IMR-90 (cell line): ENCODE measurements at regions not wholly inside any gene's neighbourhood (a gene's known extent, or its start where the extent isn't known, plus 50 kb on each side); places are given as distances from the start of the nearest gene placed in this dataset.

Source experiments
- ATAC-seq: fragments of 200-7000 bp; cut with Tn5 transposase; 2 replicates; pipeline ENCODE4 v1.9.1; 2020; ENCODE audit warnings: low read depth, mild to moderate bottlenecking, moderate library complexity
- BruUV-seq: library from RNA; stranded (reverse); fragments of 400-500 nt; replicated peaks from 2 replicates; lab custom pipeline; 2021; lab: Mats Ljungman, UMichigan
- CTCF ChIA-PET: fragments of 300-600 bp; formaldehyde crosslinking; extraction: SDS; loops from one replicate; lab custom pipeline; 2021; ENCODE audit warnings: antibody characterized with exemption; lab: Yijun Ruan, JAX
- POLR2A ChIA-PET: fragments of 300-600 bp; sonication (Branson Sonifier 250); formaldehyde crosslinking; loops from one replicate; lab custom pipeline; 2022; ENCODE audit warnings: antibody characterized with exemption; ENCODE audit not compliant: unreplicated experiment; lab: Charles Lee
- DNase-seq: peaks from one replicate; pipeline ENCODE4 v3.0.0; 2013
- H2AFZ ChIP-seq: replicated peaks from 2 replicates; pipeline ENCODE3; 2013; ENCODE audit warnings: low read length, mild to moderate bottlenecking; ENCODE audit not compliant: poor library complexity
- H2AK5ac ChIP-seq: 2 replicates; pipeline ENCODE4 v1.6.1; 2013; ENCODE audit warnings: low read depth, low read length, inconsistent platforms
- H2AK9ac ChIP-seq: replicated peaks from 2 replicates; pipeline ENCODE3; 2013; ENCODE audit warnings: mild to moderate bottlenecking, low read depth, low read length, moderate library complexity; ENCODE audit not compliant: poor library complexity
- H2BK120ac ChIP-seq: 2 replicates; pipeline ENCODE4 v1.6.1; 2013; ENCODE audit warnings: low read depth, low read length, inconsistent platforms
- H2BK15ac ChIP-seq: 3 replicates; pipeline ENCODE4 v1.6.1; 2013; ENCODE audit warnings: low read depth, low read length, inconsistent platforms
- H2BK20ac ChIP-seq: 2 replicates; pipeline ENCODE4 v1.6.1; 2013; ENCODE audit warnings: low read depth, mild to moderate bottlenecking, inconsistent platforms, low read length, moderate library complexity
- H2BK5ac ChIP-seq: 2 replicates; pipeline ENCODE4 v1.6.1; 2013; ENCODE audit warnings: mild to moderate bottlenecking, low read depth, low read length, inconsistent platforms; ENCODE audit not compliant: poor library complexity, severe bottlenecking
- H3K14ac ChIP-seq: replicated peaks from 2 replicates; pipeline ENCODE4 v1.6.1; 2013; ENCODE audit warnings: low read depth, low read length, inconsistent platforms
- H3K18ac ChIP-seq: 2 replicates; pipeline ENCODE4 v1.6.1; 2013; ENCODE audit warnings: low read depth, low read length, control low read depth
- H3K23ac ChIP-seq: 2 replicates; pipeline ENCODE4 v1.6.1; 2013; ENCODE audit warnings: low read depth, low read length, inconsistent platforms
- H3K27ac ChIP-seq: 2 replicates; pipeline ENCODE4 v1.5.1; 2013; ENCODE audit warnings: mild to moderate bottlenecking, control low read depth, low read length; ENCODE audit not compliant: insufficient read depth
- H3K27me3 ChIP-seq: 2 replicates; pipeline ENCODE4 v1.6.1; 2013; ENCODE audit warnings: low read length; ENCODE audit not compliant: control insufficient read depth, insufficient read depth
- H3K36me3 ChIP-seq: 2 replicates; pipeline ENCODE4 v1.6.1; 2013; ENCODE audit warnings: low read length, mixed read lengths; ENCODE audit not compliant: control insufficient read depth, insufficient read depth
- H3K4ac ChIP-seq: 2 replicates; pipeline ENCODE4 v1.6.1; 2013; ENCODE audit warnings: low read depth, low read length, inconsistent platforms
- H3K4me1 ChIP-seq: 2 replicates; pipeline ENCODE4 v1.6.1; 2013; ENCODE audit warnings: low read length, mixed read lengths; ENCODE audit not compliant: control insufficient read depth, insufficient read depth
- H3K4me2 ChIP-seq: 2 replicates; pipeline ENCODE4 v1.6.1; 2013; ENCODE audit warnings: low read depth, mild to moderate bottlenecking, control low read depth, low read length, moderate library complexity
- H3K4me3 ChIP-seq: 2 replicates; pipeline ENCODE4 v1.5.1; 2013; ENCODE audit warnings: low read depth, mild to moderate bottlenecking, control low read depth, low read length, moderate library complexity; ENCODE audit not compliant: insufficient read depth
- H3K56ac ChIP-seq: 2 replicates; pipeline ENCODE4 v1.6.1; 2013; ENCODE audit warnings: low read length, inconsistent platforms; ENCODE audit not compliant: insufficient read depth; ENCODE audit errors: extremely low read depth
- H3K79me1 ChIP-seq, 2 experiments: 2 replicates each; pipeline ENCODE4 v1.6.1; 2013; ENCODE audit warnings: low read length in 2 of 2, inconsistent platforms in 1 of 2, low read depth in 1 of 2
- H3K9ac ChIP-seq: 2 replicates; pipeline ENCODE4 v1.6.1; 2013; ENCODE audit warnings: low read depth, low read length, control low read depth
- H3K9me1 ChIP-seq: 2 replicates; pipeline ENCODE4 v1.6.1; 2013; ENCODE audit warnings: low read length, inconsistent platforms; ENCODE audit not compliant: insufficient read depth
- H3K9me3 ChIP-seq: 2 replicates; pipeline ENCODE4 v1.6.1; 2013; ENCODE audit warnings: low read length; ENCODE audit not compliant: control insufficient read depth, insufficient read depth
- H4K20me1 ChIP-seq: 2 replicates; pipeline ENCODE4 v1.6.1; 2013; ENCODE audit warnings: low read length, inconsistent platforms; ENCODE audit not compliant: insufficient read depth
- H4K5ac ChIP-seq: 2 replicates; pipeline ENCODE4 v1.6.1; 2013; ENCODE audit warnings: mild to moderate bottlenecking, low read depth, low read length, control low read depth
- H4K8ac ChIP-seq, 2 experiments: 2 replicates each; pipeline ENCODE4 v1.6.1; 2013; ENCODE audit warnings: low read depth in 2 of 2, low read length in 2 of 2, control low read depth in 1 of 2, inconsistent platforms in 1 of 2
- H4K91ac ChIP-seq: 2 replicates; pipeline ENCODE4 v1.6.1; 2013; ENCODE audit warnings: low read depth, low read length, inconsistent platforms; ENCODE audit not compliant: insufficient read depth
- BHLHE40 ChIP-seq: fragments of 150-350 bp; IDR thresholded peaks from 2 replicates; pipeline ENCODE4 v1.6.1; 2016; ENCODE audit warnings: mild to moderate bottlenecking, low read depth, low read length
- CHD1 ChIP-seq: IDR thresholded peaks from 2 replicates; pipeline ENCODE4 v1.6.1; 2012; ENCODE audit warnings: low read depth, low read length, improper control_type of control experiment
- ELK1 ChIP-seq: fragments of 150-350 bp; IDR thresholded peaks from 2 replicates; pipeline ENCODE4 v1.6.1; 2016; ENCODE audit warnings: low read depth, mild to moderate bottlenecking, low read length, moderate library complexity, borderline replicate concordance
- FOS ChIP-seq: fragments of 150-350 bp; IDR thresholded peaks from 2 replicates; pipeline ENCODE4 v1.6.1; 2016; ENCODE audit warnings: low read depth, low read length
- MAFK ChIP-seq: IDR thresholded peaks from 2 replicates; pipeline ENCODE4 v1.6.1; 2012; ENCODE audit warnings: low read depth, low read length, improper control_type of control experiment
- MXI1 ChIP-seq: IDR thresholded peaks from 2 replicates; pipeline ENCODE4 v1.6.1; 2012; ENCODE audit warnings: low read depth, mild to moderate bottlenecking, low read length, moderate library complexity, borderline replicate concordance
- POLR2A ChIP-seq: IDR thresholded peaks from 2 replicates; pipeline ENCODE4 v1.6.1; 2012; ENCODE audit warnings: mild to moderate bottlenecking, low read depth, low read length
- RCOR1 ChIP-seq: IDR thresholded peaks from 2 replicates; pipeline ENCODE4 v1.6.1; 2012; ENCODE audit warnings: mild to moderate bottlenecking, low read length, improper control_type of control experiment; ENCODE audit not compliant: insufficient replicate concordance
- SMC3 ChIP-seq: fragments of 150-350 bp; IDR thresholded peaks from 2 replicates; pipeline ENCODE4 v1.6.1; 2016; ENCODE audit warnings: low read depth, mild to moderate bottlenecking, antibody characterized with exemption, low read length, moderate library complexity
- WGBS, 2 experiments: methylation state at CpG; one replicate each; pipeline versions ENCODE4 v1.1.5 to v1.1.7; 2013; ENCODE audit warnings: missing lambda C conversion rate in 2 of 2; ENCODE audit not compliant: insufficient read length in 1 of 2; ENCODE audit errors: extremely low coverage in 2 of 2; 5-methylcytosine and 5-hydroxymethylcytosine counted together
- dilution Hi-C: fragments of 300-500 bp; cut with HindIII; formaldehyde crosslinking; loops from one replicate; pipeline ENCODE4 v1.14.3; 2018; ENCODE audit warnings: low sequenced_read_pairs; ENCODE audit not compliant: unreplicated experiment
- in situ Hi-C: fragments of 300-500 bp; cut with MboI; formaldehyde crosslinking; loops from 3 replicates; pipeline ENCODE4 v1.14.3; 2019; ENCODE audit warnings: low sequenced_read_pairs, inconsistent platforms, mixed read lengths
- intact Hi-C: fragments of 100-400 bp; cut with micrococcal nuclease; formaldehyde crosslinking; loops from 2 replicates; pipeline ENCODE4 v1.10.0; 2022
- TF ChIP-seq, protein P1 (sequence below): fragments of 150-350 bp; IDR thresholded peaks from 2 replicates; pipeline ENCODE4 v1.6.1; 2017; ENCODE audit warnings: mild to moderate bottlenecking, antibody characterized with exemption, low read length, low read depth
- TF ChIP-seq, protein P2 (sequence below): conservative IDR thresholded peaks from 2 replicates; pipeline ENCODE4 v1.5.1; 2012; ENCODE audit warnings: mild to moderate bottlenecking, low read depth, low read length, improper control_type of control experiment

DNA sequence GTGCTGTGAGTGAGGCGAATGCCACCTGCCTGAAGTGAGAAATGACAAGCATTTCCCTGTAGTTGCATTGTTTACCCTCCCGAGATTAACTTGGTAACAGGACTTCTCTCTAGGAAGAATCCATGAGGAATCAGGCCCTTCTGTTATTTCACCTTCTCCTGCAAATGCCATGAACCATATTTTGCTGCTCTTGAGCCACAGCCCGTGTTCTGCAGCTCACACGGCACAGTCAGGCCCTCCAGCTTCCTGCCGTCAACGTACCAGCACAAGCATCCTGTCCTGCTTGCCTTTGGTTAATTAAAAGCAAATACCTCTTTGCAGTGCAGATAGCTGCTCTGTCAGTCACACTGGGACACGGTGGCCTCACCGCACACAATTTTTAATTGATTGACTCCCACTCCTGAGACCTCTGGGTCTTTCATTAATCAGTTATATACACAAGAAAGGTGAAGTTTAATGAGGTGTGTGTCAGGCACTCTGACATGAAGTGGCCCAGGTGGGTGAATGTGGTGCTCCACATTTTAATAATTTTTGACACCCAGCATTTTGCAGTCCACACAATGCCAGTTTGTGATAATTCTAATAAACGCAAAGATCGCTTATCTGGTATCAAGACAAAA lies 95.3 kb upstream of the ASB18 start:
- no peak overlapping the region for H3K4ac ChIP-seq
- no peak overlapping the region for H3K4me2 ChIP-seq
- TF ChIP-seq, protein P1, sequence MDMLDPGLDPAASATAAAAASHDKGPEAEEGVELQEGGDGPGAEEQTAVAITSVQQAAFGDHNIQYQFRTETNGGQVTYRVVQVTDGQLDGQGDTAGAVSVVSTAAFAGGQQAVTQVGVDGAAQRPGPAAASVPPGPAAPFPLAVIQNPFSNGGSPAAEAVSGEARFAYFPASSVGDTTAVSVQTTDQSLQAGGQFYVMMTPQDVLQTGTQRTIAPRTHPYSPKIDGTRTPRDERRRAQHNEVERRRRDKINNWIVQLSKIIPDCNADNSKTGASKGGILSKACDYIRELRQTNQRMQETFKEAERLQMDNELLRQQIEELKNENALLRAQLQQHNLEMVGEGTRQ, result no peak
- TF ChIP-seq CHD1 (no peak), MXI1 (no peak), POLR2A (no peak), RCOR1 (no peak), FOS (no peak), BHLHE40 (no peak), SMC3 (no peak), MAFK (no peak), ELK1 (no peak)
- TF ChIP-seq, protein P2, sequence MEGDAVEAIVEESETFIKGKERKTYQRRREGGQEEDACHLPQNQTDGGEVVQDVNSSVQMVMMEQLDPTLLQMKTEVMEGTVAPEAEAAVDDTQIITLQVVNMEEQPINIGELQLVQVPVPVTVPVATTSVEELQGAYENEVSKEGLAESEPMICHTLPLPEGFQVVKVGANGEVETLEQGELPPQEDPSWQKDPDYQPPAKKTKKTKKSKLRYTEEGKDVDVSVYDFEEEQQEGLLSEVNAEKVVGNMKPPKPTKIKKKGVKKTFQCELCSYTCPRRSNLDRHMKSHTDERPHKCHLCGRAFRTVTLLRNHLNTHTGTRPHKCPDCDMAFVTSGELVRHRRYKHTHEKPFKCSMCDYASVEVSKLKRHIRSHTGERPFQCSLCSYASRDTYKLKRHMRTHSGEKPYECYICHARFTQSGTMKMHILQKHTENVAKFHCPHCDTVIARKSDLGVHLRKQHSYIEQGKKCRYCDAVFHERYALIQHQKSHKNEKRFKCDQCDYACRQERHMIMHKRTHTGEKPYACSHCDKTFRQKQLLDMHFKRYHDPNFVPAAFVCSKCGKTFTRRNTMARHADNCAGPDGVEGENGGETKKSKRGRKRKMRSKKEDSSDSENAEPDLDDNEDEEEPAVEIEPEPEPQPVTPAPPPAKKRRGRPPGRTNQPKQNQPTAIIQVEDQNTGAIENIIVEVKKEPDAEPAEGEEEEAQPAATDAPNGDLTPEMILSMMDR, result no peak
- H3K27ac ChIP-seq, result no peak overlapping the region
- ATAC-seq (no peak), DNase-seq (no peak)
- H3K27me3 ChIP-seq, result peaks cover 2% of the 10 kb centered on the region
- intact Hi-C loops, result no loop called here
- BruUV-seq, result no TSS peak
- ChIA-PET CTCF (no interaction called here), POLR2A (no interaction called here)
- H3K4me1 ChIP-seq, result no peaks in the 10 kb centered on the region
- no peak overlapping the region for H2AK5ac ChIP-seq
- H3K79me1 ChIP-seq, result no peaks in the 10 kb centered on the region
- H4K20me1 ChIP-seq, result no peaks in the 10 kb centered on the region
- WGBS, 2 experiments, result 28% methylated on average over 5 of the region's 10 CpGs; no CpG with 5 or more reads in 1 of the 2 experiments
- H2BK15ac ChIP-seq, result no peak overlapping the region
- no peak overlapping the region for H3K9ac ChIP-seq
- no peak overlapping the region for H3K23ac ChIP-seq
- H3K36me3 ChIP-seq, result no peaks in the 10 kb centered on the region
- H4K91ac ChIP-seq, result no peak overlapping the region
- no peak overlapping the region for H2AFZ ChIP-seq
- H3K4me3 ChIP-seq, result no peak overlapping the region
- no peak overlapping the region for H4K8ac ChIP-seq
- no peak overlapping the region for H3K14ac ChIP-seq
- dilution Hi-C loops, result no loop called here
- H2BK120ac ChIP-seq, result no peak overlapping the region
- H2BK20ac ChIP-seq, result no peak overlapping the region
- H3K56ac ChIP-seq, result no peak overlapping the region
- no peak overlapping the region for H2AK9ac ChIP-seq
- no peak overlapping the region for H3K18ac ChIP-seq
- H4K5ac ChIP-seq, result no peak overlapping the region
- no peaks in the 10 kb centered on the region for H3K9me3 ChIP-seq
- H2BK5ac ChIP-seq, result no peak overlapping the region
- in situ Hi-C loops, result no loop called here
- H3K9me1 ChIP-seq, result no peaks in the 10 kb centered on the region
